Activated naive CD4-positive, alpha-beta T cell (primary cell): ENCODE measurements at regions not wholly inside any gene's neighbourhood (a gene's known extent, or its start where the extent isn't known, plus 50 kb on each side); places are given as distances from the start of the nearest gene placed in this dataset.

Source experiments
- DNase-seq, 4 experiments: peaks; one replicate each; lab custom pipeline; 2025; lab: John Stamatoyannopoulos, UW

- no peak for DNase-seq
Measured at GRCh38 chr10:118107040-118107439, 60.3 kb upstream of the RAB11FIP2 start.

GRCh38 chr10:118106426-118106825 is 59.7 kb upstream of the RAB11FIP2 start:
- DNase-seq: no peak

- no peak for DNase-seq
Measured at GRCh38 chr10:118102121-118102520, 55.4 kb upstream of the RAB11FIP2 start.

- DNase-seq: no peak
Measured at GRCh38 chr10:118101501-118101900, 54.8 kb upstream of the RAB11FIP2 start.
